Lower leg skin (tissue), 4 donors: ENCODE measurements at regions not wholly inside any gene's neighbourhood (a gene's known extent, or its start where the extent isn't known, plus 50 kb on each side); places are given as distances from the start of the nearest gene placed in this dataset.
A peak's percentile ranks its signal among the peaks of the same experiment; 100 is the strongest.

ENCODE experiments used
- DNase-seq, 2 donors: peaks; one replicate each; pipeline ENCODE4 v3.0.0-alpha.2; 2019; ENCODE audit warnings: low spot score in 2 of 2
- H3K4me3 ChIP-seq: fragments of 200-600 bp; sonication (generic); 2 replicates; pipeline ENCODE4 v1.5.1; 2017; ENCODE audit warnings: mild to moderate bottlenecking, low read depth; ENCODE audit not compliant: poor library complexity, severe bottlenecking
- POLR2A ChIP-seq, 2 donors: fragments of 450-650 bp; IDR thresholded peaks; one replicate each; pipeline ENCODE4 v1.6.1; 2016 to 2017; ENCODE audit warnings: antibody characterized with exemption in 2 of 2, mild to moderate bottlenecking in 1 of 2, moderate library complexity in 1 of 2
- WGBS, 2 donors: methylation state at CpG; one replicate each; pipeline ENCODE4 v1.1.5; 2018; 5-methylcytosine and 5-hydroxymethylcytosine counted together
- intact Hi-C: fragments of 100-400 bp; cut with DNase I; formaldehyde crosslinking; loops from one replicate; pipeline ENCODE4 v1.15.0; 2023; ENCODE audit warnings: low total_unique reads
- TF ChIP-seq, protein P1 (sequence below), 3 donors: fragments of 450-650 bp; IDR thresholded peaks; one replicate each; pipeline ENCODE4 v1.5.1; 2016; ENCODE audit warnings: antibody characterized with exemption in 3 of 3, mild to moderate bottlenecking in 3 of 3, moderate library complexity in 2 of 3

DNA sequence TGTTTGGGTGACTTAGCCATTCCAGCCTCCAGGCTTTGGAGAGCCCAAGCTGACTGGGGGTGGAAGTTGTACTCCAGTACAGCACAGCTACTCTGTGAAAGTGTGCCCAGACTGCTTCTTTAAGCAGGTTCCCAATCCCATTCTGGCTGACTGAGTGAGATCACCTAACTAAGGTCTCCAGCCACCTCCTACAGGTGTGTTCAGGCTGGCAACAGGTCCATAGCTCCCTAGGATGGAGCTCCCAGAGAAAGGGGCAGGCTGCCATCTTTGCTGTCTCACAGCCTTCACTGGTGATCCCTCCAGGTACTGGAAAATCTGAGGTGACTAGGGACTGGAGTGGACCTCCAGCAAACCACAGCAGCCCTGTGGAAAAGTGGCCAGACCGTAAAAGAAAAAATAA is 445.3 kb upstream of the KCNMB2 start:
- H3K4me3 ChIP-seq: no peak overlapping the region
- intact Hi-C loops: no loop called here
- 100% methylated on average over 1 of the region's 1 CpG for WGBS, 2 donors
- TF ChIP-seq, protein P1, sequence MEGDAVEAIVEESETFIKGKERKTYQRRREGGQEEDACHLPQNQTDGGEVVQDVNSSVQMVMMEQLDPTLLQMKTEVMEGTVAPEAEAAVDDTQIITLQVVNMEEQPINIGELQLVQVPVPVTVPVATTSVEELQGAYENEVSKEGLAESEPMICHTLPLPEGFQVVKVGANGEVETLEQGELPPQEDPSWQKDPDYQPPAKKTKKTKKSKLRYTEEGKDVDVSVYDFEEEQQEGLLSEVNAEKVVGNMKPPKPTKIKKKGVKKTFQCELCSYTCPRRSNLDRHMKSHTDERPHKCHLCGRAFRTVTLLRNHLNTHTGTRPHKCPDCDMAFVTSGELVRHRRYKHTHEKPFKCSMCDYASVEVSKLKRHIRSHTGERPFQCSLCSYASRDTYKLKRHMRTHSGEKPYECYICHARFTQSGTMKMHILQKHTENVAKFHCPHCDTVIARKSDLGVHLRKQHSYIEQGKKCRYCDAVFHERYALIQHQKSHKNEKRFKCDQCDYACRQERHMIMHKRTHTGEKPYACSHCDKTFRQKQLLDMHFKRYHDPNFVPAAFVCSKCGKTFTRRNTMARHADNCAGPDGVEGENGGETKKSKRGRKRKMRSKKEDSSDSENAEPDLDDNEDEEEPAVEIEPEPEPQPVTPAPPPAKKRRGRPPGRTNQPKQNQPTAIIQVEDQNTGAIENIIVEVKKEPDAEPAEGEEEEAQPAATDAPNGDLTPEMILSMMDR (IDR thresholded peaks at IDR 0.05): no peak
- no peak for TF ChIP-seq POLR2A (IDR thresholded peaks at IDR 0.05)
- DNase-seq: no peak

DNA sequence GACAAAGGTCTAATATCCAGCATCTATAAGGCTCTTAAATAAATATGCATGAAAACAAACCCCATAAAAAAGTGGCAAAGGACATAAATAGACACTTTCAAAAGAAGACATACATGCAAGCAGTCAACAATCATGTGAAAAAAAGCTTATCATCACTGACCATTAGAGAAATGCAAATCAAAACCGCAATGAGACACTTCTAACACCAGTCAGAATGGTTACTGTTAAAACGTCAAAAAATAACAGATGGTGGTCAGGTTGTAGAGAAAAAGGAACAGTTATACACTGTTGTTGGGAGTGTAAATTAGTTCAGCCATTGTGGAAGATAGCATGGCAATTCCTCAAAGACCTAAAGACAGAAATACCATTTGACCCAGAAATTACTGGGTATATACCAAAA is 440.7 kb upstream of the KCNMB2 start:
- no peak overlapping the region for H3K4me3 ChIP-seq
- intact Hi-C loops: no loop called here
- 90 to 93% methylated on average over 2 of the region's 2 CpGs for WGBS, 2 donors
- DNase-seq: no peak
- TF ChIP-seq, protein P1 (IDR thresholded peaks at IDR 0.05): no peak
- TF ChIP-seq POLR2A (IDR thresholded peaks at IDR 0.05): no peak

DNA sequence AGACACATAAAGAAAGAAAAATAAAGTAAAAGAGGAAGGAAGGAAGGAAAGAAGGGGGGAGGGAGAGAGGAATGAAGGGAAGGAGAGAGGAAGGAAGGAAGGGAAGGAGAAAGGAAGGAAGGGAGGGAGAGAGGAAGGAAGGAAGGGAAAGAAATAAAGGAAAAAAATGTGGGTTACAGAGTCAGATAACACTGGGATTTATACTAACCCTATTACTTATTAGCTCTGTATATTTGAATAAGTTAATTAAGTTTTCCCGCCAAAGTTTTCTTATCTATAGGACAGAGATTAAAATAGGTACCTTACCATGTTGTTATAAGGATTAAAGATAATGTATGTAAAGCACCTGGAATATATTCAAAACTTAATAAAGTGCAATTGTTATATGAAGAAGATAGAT is 439.3 kb upstream of the KCNMB2 start:
- intact Hi-C loops: no loop called here
- 88 to 90% methylated on average over 1 of the region's 1 CpG for WGBS, 2 donors
- DNase-seq: no peak
- TF ChIP-seq, protein P1 (IDR thresholded peaks at IDR 0.05): no peak
- no peak for TF ChIP-seq POLR2A (IDR thresholded peaks at IDR 0.05)
- H3K4me3 ChIP-seq: no peak overlapping the region

DNA sequence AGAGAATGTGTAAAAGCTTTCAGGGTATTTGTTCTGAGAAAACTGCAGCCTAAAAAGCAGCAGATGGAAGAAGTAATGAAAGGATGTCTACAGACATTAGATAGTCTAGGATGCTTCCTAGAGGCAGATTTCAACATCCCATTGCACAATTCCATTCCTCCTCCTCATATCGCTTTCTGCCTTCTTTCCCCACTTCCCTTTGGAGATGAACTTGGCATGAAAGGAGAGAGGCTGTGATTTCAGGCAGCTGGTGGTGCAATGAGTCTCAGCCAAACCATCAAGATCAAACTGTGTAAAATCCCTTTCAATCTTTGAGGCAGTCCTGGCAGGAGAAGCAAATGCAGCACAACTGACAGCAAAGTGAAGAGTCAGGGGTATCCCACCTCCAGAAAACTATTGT is 438.7 kb upstream of the KCNMB2 start:
- TF ChIP-seq, protein P1 (IDR thresholded peaks at IDR 0.05): no peak
- no peak for TF ChIP-seq POLR2A (IDR thresholded peaks at IDR 0.05)
- intact Hi-C loops: no loop called here
- DNase-seq: peak in 1 of 2 donors; percentile 53
- H3K4me3 ChIP-seq: no peak overlapping the region
- WGBS, 2 donors: 21 to 29% methylated on average over 1 of the region's 1 CpG

DNA sequence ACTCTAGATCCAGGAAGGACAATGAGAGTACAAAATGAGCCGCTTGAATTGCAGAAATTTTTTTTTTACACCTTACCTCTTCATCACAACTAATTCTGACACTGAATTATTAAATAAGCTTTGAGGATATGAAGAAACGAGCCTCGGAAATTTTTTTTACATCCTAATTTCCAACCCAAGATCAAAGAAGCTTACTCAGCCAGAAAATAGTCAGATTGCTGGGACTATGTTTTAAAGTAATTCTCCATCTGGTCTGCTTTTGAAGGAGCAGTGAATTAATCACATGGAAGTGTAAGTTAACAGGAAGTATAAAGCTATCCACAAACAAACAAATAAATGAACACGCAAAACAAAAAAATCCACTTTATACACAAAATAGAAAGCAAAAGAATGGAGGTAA is 437.0 kb upstream of the KCNMB2 start:
- no peak for DNase-seq
- WGBS, 2 donors: 88 to 91% methylated on average over 4 of the region's 4 CpGs
- no peak for TF ChIP-seq POLR2A (IDR thresholded peaks at IDR 0.05)
- TF ChIP-seq, protein P1 (IDR thresholded peaks at IDR 0.05): no peak
- intact Hi-C loops: no loop called here
- no peak overlapping the region for H3K4me3 ChIP-seq

DNA sequence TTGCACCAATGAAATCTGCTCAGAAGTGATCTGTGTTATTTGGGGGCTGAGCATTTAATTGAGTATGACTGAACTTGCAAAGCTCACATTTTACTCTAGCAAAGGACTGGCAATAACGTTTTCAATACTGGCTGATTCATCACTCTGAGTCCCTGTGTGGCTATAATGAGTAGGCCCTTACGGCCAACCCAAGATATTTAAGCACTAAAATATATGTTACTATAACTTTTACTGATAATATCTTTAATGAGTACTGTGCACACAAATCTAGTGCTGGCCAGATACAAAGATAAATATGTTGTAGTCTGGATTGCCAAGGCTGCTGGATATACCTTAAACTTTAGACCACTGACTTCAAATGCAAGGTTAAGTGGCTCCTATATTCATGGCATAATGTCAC is 436.4 kb upstream of the KCNMB2 start:
- no peak for DNase-seq
- TF ChIP-seq, protein P1 (IDR thresholded peaks at IDR 0.05): no peak
- no peak for TF ChIP-seq POLR2A (IDR thresholded peaks at IDR 0.05)
- intact Hi-C loops: loop anchor here (10.0 kb wide), 1 partner anchor 1885 kb away; no protein-coding TSS in a partner anchor
- 68 to 69% methylated on average over 2 of the region's 2 CpGs for WGBS, 2 donors
- H3K4me3 ChIP-seq: no peak overlapping the region
